ENCODE measurements at regions not wholly inside any gene's neighbourhood (a gene's known extent, or its start where the extent isn't known, plus 50 kb on each side); places are given as distances from the start of the nearest gene placed in this dataset.

GRCh38 chr1:189530162-189530561, 947.5 kb downstream of the BRINP3 start:
- no peak overlapping the region for H3K27ac ChIP-seq (ENCODE audit: low read length)
- H3K9me3 ChIP-seq (ENCODE audit: low read length) = no peaks in the 10 kb centered on the region
- no peaks in the 10 kb centered on the region for H3K27me3 ChIP-seq (ENCODE audit: insufficient read depth, low read depth, low read length)
- no peak overlapping the region for H3K4me3 ChIP-seq (ENCODE audit: low read length)
- no peaks in the 10 kb centered on the region for H3K9me2 ChIP-seq (ENCODE audit: insufficient read depth, low read length)
- TF ChIP-seq SMC3 (conservative IDR thresholded peaks at IDR 0.05; ENCODE audit: poor library complexity) (no peak), RAD21 (conservative IDR thresholded peaks at IDR 0.05) (no peak), TAF1 (IDR thresholded peaks at IDR 0.05; ENCODE audit: low read depth) (no peak), POLR2AphosphoS5 (IDR thresholded peaks at IDR 0.05) (no peak), CTCF (IDR thresholded peaks at IDR 0.05; ENCODE audit: poor library complexity, severe bottlenecking) (no peak), EP300 (conservative IDR thresholded peaks at IDR 0.05; ENCODE audit: poor library complexity, severe bottlenecking) (no peak), EZH2 (IDR thresholded peaks at IDR 0.05; ENCODE audit: borderline replicate concordance, insufficient read depth, low read length, poor library complexity, severe bottlenecking) (no peak), MXI1 (conservative IDR thresholded peaks at IDR 0.05; ENCODE audit: poor library complexity, severe bottlenecking) (no peak), REST (IDR thresholded peaks at IDR 0.05; ENCODE audit: borderline replicate concordance) (no peak)
- no peak overlapping the region for H3K9ac ChIP-seq (ENCODE audit: low read length)
- no peaks in the 10 kb centered on the region for H3K79me2 ChIP-seq (replicated peaks; ENCODE audit: insufficient read depth, low read length)
- no peak overlapping the region for H3K4me2 ChIP-seq (ENCODE audit: low read length)
- no peak overlapping the region for H2AFZ ChIP-seq (ENCODE audit: low read depth, low read length)
- H3K36me3 ChIP-seq (ENCODE audit: insufficient read depth, low read length) = no peaks in the 10 kb centered on the region
- no peaks in the 10 kb centered on the region for H4K20me1 ChIP-seq (ENCODE audit: insufficient read depth)
- no peaks in the 10 kb centered on the region for H3F3A ChIP-seq (ENCODE audit: insufficient read depth, low read length, poor library complexity, severe bottlenecking)

GRCh38 chr1:189538271-189538670, 939.4 kb downstream of the BRINP3 start:
- no peaks in the 10 kb centered on the region for H3K9me3 ChIP-seq (ENCODE audit: low read length)

More at GRCh38 chr1:189538271-189538670, 939.4 kb downstream of the BRINP3 start:
- Histone ChIP-seq H3K9me2 (ENCODE audit: insufficient read depth, low read length) (no peaks in the 10 kb centered on the region), H3F3A (ENCODE audit: insufficient read depth, low read length, poor library complexity, severe bottlenecking) (no peaks in the 10 kb centered on the region), H2AFZ (ENCODE audit: low read depth, low read length) (no peak overlapping the region), H4K20me1 (ENCODE audit: insufficient read depth) (no peaks in the 10 kb centered on the region), H3K9ac (ENCODE audit: low read length) (no peak overlapping the region), H3K79me2 (replicated peaks; ENCODE audit: insufficient read depth, low read length) (no peaks in the 10 kb centered on the region), H3K36me3 (ENCODE audit: insufficient read depth, low read length) (no peaks in the 10 kb centered on the region), H3K4me2 (ENCODE audit: low read length) (no peak overlapping the region), H3K27me3 (ENCODE audit: insufficient read depth, low read depth, low read length) (no peaks in the 10 kb centered on the region), H3K27ac (ENCODE audit: low read length) (no peak overlapping the region), H3K4me3 (ENCODE audit: low read length) (no peak overlapping the region)
- no peak for TF ChIP-seq SMC3 (conservative IDR thresholded peaks at IDR 0.05; ENCODE audit: poor library complexity)
- TF ChIP-seq POLR2AphosphoS5 (IDR thresholded peaks at IDR 0.05) = no peak
- TF ChIP-seq CTCF (IDR thresholded peaks at IDR 0.05; ENCODE audit: poor library complexity, severe bottlenecking) = no peak
- TF ChIP-seq EZH2 (IDR thresholded peaks at IDR 0.05; ENCODE audit: borderline replicate concordance, insufficient read depth, low read length, poor library complexity, severe bottlenecking) = no peak
- no peak for TF ChIP-seq RAD21 (conservative IDR thresholded peaks at IDR 0.05)
- no peak for TF ChIP-seq REST (IDR thresholded peaks at IDR 0.05; ENCODE audit: borderline replicate concordance)
- TF ChIP-seq TAF1 (IDR thresholded peaks at IDR 0.05; ENCODE audit: low read depth) = no peak
- no peak for TF ChIP-seq EP300 (conservative IDR thresholded peaks at IDR 0.05; ENCODE audit: poor library complexity, severe bottlenecking)
- no peak for TF ChIP-seq MXI1 (conservative IDR thresholded peaks at IDR 0.05; ENCODE audit: poor library complexity, severe bottlenecking)
